HEK293 (cell line): ENCODE measurements at regions not wholly inside any gene's neighbourhood (a gene's known extent, or its start where the extent isn't known, plus 50 kb on each side); places are given as distances from the start of the nearest gene placed in this dataset.

ENCODE experiments used
- CTCF ChIA-PET: fragments of 350-600 bp; formaldehyde crosslinking; extraction: SDS; loops from one replicate; lab custom pipeline; 2021; ENCODE audit warnings: antibody characterized with exemption; lab: Yijun Ruan, JAX
- POLR2A ChIA-PET: fragments of 300-600 bp; formaldehyde crosslinking; extraction: SDS; loops from one replicate; lab custom pipeline; 2020; ENCODE audit warnings: antibody characterized with exemption, inconsistent platforms; lab: Yijun Ruan, JAX
- H3K27ac ChIP-seq: fragments of 200-500 bp; sonication (Bioruptor generic); 2 replicates; pipeline ENCODE4 v1.5.1; 2014; ENCODE audit warnings: low read depth, low read length, control low read depth, inconsistent platforms; ENCODE audit errors: extremely low read depth
- H3K36me3 ChIP-seq, 2 experiments: fragments of 200-500 bp in 1 of 2; sonication (Bioruptor generic) in 1 of 2; 1 replicate in 1 of 2; 2 replicates in 1 of 2; pipeline ENCODE4 v1.5.1; 2014 to 2017; ENCODE audit warnings: inconsistent platforms in 2 of 2, low read length in 2 of 2; ENCODE audit not compliant: control insufficient read depth in 2 of 2, insufficient read depth in 1 of 2
- H3K4me1 ChIP-seq: fragments of 200-500 bp; sonication (Bioruptor generic); 2 replicates; pipeline ENCODE4 v1.5.1; 2014; ENCODE audit warnings: mild to moderate bottlenecking, low read length, inconsistent platforms; ENCODE audit not compliant: control insufficient read depth, insufficient read depth
- H3K4me3 ChIP-seq: 2 replicates; pipeline ENCODE4 v1.5.1; 2011; ENCODE audit warnings: low read depth, mild to moderate bottlenecking, control low read depth, low read length, moderate library complexity
- H3K9me3 ChIP-seq: fragments of 200-500 bp; sonication (Bioruptor generic); 2 replicates; pipeline ENCODE4 v1.5.1; 2014; ENCODE audit warnings: low read depth, low read length, inconsistent platforms; ENCODE audit not compliant: control insufficient read depth, insufficient read depth
- BCL11B ChIP-seq: fragments of 450-650 bp; formaldehyde crosslinking; IDR thresholded peaks from 2 replicates; pipeline ENCODE4 v1.5.1; 2016; ENCODE audit warnings: low read depth, missing biosample characterization, missing genetic modification characterization
- HOXC10 ChIP-seq: sonication (generic); formaldehyde crosslinking; IDR thresholded peaks from 2 replicates; pipeline ENCODE4 v1.8.1; 2023; ENCODE audit warnings: mild to moderate bottlenecking, missing genetic modification reagents
- KLF8 ChIP-seq: fragments of 450-650 bp; formaldehyde crosslinking; IDR thresholded peaks from 2 replicates; pipeline ENCODE4 v1.5.1; 2016; ENCODE audit warnings: missing biosample characterization, missing genetic modification characterization
- MEIS1 ChIP-seq: sonication (generic); formaldehyde crosslinking; IDR thresholded peaks from 2 replicates; pipeline ENCODE4 v1.8.1; 2022; ENCODE audit warnings: missing genetic modification reagents, mild to moderate bottlenecking, borderline replicate concordance
- SALL2 ChIP-seq: fragments of 450-650 bp; formaldehyde crosslinking; IDR thresholded peaks from 2 replicates; pipeline ENCODE4 v1.5.0; 2017; ENCODE audit warnings: missing biosample characterization, mild to moderate bottlenecking, missing genetic modification characterization, borderline replicate concordance
- YY1 ChIP-seq: fragments of 450-650 bp; formaldehyde crosslinking; IDR thresholded peaks from 2 replicates; pipeline ENCODE4 v1.5.1; 2018; ENCODE audit warnings: missing biosample characterization, missing genetic modification characterization
- YY2 ChIP-seq: fragments of 450-650 bp; formaldehyde crosslinking; IDR thresholded peaks from 2 replicates; pipeline ENCODE4 v1.5.1; 2016; ENCODE audit warnings: missing biosample characterization, missing genetic modification characterization
- ZBTB21 ChIP-seq: fragments of 450-650 bp; formaldehyde crosslinking; IDR thresholded peaks from 2 replicates; pipeline ENCODE4 v1.5.1; 2017; ENCODE audit warnings: missing biosample characterization, missing genetic modification characterization
- ZFP37 ChIP-seq: fragments of 450-650 bp; formaldehyde crosslinking; IDR thresholded peaks from 2 replicates; pipeline ENCODE4 v1.5.1; 2016; ENCODE audit warnings: missing biosample characterization, missing genetic modification characterization
- ZNF10 ChIP-seq: fragments of 450-650 bp; formaldehyde crosslinking; IDR thresholded peaks from 2 replicates; pipeline ENCODE4 v1.5.1; 2017; ENCODE audit warnings: missing biosample characterization, missing genetic modification characterization
- ZNF112 ChIP-seq: fragments of 450-650 bp; formaldehyde crosslinking; IDR thresholded peaks from 2 replicates; pipeline ENCODE4 v1.5.0; 2017; ENCODE audit warnings: missing biosample characterization, missing genetic modification characterization
- ZNF155 ChIP-seq: fragments of 450-650 bp; formaldehyde crosslinking; IDR thresholded peaks from 2 replicates; pipeline ENCODE4 v1.5.1; 2016; ENCODE audit warnings: missing biosample characterization, missing genetic modification characterization
- ZNF24 ChIP-seq: fragments of 450-650 bp; formaldehyde crosslinking; IDR thresholded peaks from 2 replicates; pipeline ENCODE4 v1.5.1; 2016; ENCODE audit warnings: missing biosample characterization, missing genetic modification characterization
- ZNF324 ChIP-seq: fragments of 450-650 bp; formaldehyde crosslinking; IDR thresholded peaks from 2 replicates; pipeline ENCODE4 v1.5.1; 2016; ENCODE audit warnings: missing biosample characterization, missing genetic modification characterization
- ZNF423 ChIP-seq: fragments of 450-650 bp; formaldehyde crosslinking; IDR thresholded peaks from 2 replicates; pipeline ENCODE4 v1.5.1; 2016; ENCODE audit warnings: missing biosample characterization, missing genetic modification characterization
- ZNF433 ChIP-seq: fragments of 450-650 bp; formaldehyde crosslinking; IDR thresholded peaks from 2 replicates; pipeline ENCODE4 v1.5.1; 2016; ENCODE audit warnings: missing biosample characterization, missing genetic modification characterization, low read depth
- ZNF549 ChIP-seq: fragments of 450-650 bp; IDR thresholded peaks from 2 replicates; pipeline ENCODE4 v1.5.1; 2018; ENCODE audit warnings: missing biosample characterization, missing genetic modification characterization, mild to moderate bottlenecking, inconsistent platforms, moderate library complexity
- ZNF596 ChIP-seq: fragments of 450-650 bp; IDR thresholded peaks from 2 replicates; pipeline ENCODE4 v1.5.0; 2018; ENCODE audit warnings: missing biosample characterization, mild to moderate bottlenecking, missing genetic modification characterization, moderate library complexity
- ZNF654 ChIP-seq: fragments of 450-650 bp; formaldehyde crosslinking; IDR thresholded peaks from 2 replicates; pipeline ENCODE4 v1.5.1; 2016; ENCODE audit warnings: low read depth, missing biosample characterization, missing genetic modification characterization
- ZNF747 ChIP-seq: fragments of 450-650 bp; formaldehyde crosslinking; IDR thresholded peaks from 2 replicates; pipeline ENCODE4 v1.5.1; 2016; ENCODE audit warnings: missing biosample characterization, missing genetic modification characterization
- ZNF76 ChIP-seq: fragments of 450-650 bp; formaldehyde crosslinking; IDR thresholded peaks from 2 replicates; pipeline ENCODE4; 2016; ENCODE audit warnings: low read depth, missing biosample characterization, missing genetic modification characterization, borderline replicate concordance
- ZSCAN30 ChIP-seq: fragments of 450-650 bp; IDR thresholded peaks from 2 replicates; pipeline ENCODE4 v1.5.1; 2018; ENCODE audit warnings: missing biosample characterization, mild to moderate bottlenecking, missing genetic modification characterization, moderate library complexity
- ZXDB ChIP-seq: fragments of 450-650 bp; formaldehyde crosslinking; IDR thresholded peaks from 2 replicates; pipeline ENCODE4 v1.5.1; 2016; ENCODE audit warnings: missing biosample characterization, missing genetic modification characterization
- TF ChIP-seq, protein P1 (sequence below): fragments of 450-650 bp; formaldehyde crosslinking; IDR thresholded peaks from 2 replicates; pipeline ENCODE4 v1.5.1; 2017; ENCODE audit warnings: missing biosample characterization, missing genetic modification characterization
- TF ChIP-seq, protein P2 (sequence below): fragments of 450-650 bp; formaldehyde crosslinking; IDR thresholded peaks from 2 replicates; pipeline ENCODE4 v1.5.1; 2016; ENCODE audit warnings: missing biosample characterization, missing genetic modification characterization, borderline replicate concordance
- TF ChIP-seq, protein P3 (sequence below): fragments of 450-650 bp; formaldehyde crosslinking; IDR thresholded peaks from 2 replicates; pipeline ENCODE4 v1.5.1; 2016; ENCODE audit warnings: missing biosample characterization, missing genetic modification characterization

DNA sequence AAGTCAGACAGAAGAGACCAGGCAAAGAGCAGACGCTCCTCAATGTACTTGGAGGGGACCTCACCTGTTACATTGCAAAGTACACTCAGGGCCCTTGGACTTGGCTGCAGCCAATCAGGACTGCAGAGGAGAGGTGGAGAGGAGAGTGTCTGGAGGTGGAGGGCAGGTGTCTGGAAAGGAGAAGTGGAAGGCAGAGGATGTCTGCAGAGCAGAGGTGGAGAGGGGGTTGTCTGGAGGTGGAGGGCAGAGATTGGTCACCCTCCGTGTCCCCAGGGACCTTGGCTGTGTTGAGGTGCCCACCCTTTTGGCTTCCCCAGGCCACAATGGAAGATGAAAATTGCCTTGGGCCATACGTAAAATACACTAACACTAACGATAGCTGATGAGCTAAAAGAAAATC lies 241.3 kb upstream of the IRX2 start:
- TF ChIP-seq KLF8 (tag by site-specific recombination), result no peak
- TF ChIP-seq, protein P1, sequence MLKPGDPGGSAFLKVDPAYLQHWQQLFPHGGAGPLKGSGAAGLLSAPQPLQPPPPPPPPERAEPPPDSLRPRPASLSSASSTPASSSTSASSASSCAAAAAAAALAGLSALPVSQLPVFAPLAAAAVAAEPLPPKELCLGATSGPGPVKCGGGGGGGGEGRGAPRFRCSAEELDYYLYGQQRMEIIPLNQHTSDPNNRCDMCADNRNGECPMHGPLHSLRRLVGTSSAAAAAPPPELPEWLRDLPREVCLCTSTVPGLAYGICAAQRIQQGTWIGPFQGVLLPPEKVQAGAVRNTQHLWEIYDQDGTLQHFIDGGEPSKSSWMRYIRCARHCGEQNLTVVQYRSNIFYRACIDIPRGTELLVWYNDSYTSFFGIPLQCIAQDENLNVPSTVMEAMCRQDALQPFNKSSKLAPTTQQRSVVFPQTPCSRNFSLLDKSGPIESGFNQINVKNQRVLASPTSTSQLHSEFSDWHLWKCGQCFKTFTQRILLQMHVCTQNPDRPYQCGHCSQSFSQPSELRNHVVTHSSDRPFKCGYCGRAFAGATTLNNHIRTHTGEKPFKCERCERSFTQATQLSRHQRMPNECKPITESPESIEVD (tag by site-specific recombination), result no peak
- TF ChIP-seq YY1 (tag by site-specific recombination), result no peak
- no peak for TF ChIP-seq YY2 (tag by site-specific recombination)
- no peak for TF ChIP-seq ZBTB21
- no peak for TF ChIP-seq ZSCAN30 (tag by site-specific recombination)
- TF ChIP-seq ZFP37, result no peak
- TF ChIP-seq ZNF433 (tag by site-specific recombination), result no peak
- TF ChIP-seq ZNF324 (tag by site-specific recombination), result no peak
- TF ChIP-seq ZNF155 (tag by site-specific recombination), result no peak
- no peak for TF ChIP-seq ZNF112 (tag by site-specific recombination)
- TF ChIP-seq, protein P2, sequence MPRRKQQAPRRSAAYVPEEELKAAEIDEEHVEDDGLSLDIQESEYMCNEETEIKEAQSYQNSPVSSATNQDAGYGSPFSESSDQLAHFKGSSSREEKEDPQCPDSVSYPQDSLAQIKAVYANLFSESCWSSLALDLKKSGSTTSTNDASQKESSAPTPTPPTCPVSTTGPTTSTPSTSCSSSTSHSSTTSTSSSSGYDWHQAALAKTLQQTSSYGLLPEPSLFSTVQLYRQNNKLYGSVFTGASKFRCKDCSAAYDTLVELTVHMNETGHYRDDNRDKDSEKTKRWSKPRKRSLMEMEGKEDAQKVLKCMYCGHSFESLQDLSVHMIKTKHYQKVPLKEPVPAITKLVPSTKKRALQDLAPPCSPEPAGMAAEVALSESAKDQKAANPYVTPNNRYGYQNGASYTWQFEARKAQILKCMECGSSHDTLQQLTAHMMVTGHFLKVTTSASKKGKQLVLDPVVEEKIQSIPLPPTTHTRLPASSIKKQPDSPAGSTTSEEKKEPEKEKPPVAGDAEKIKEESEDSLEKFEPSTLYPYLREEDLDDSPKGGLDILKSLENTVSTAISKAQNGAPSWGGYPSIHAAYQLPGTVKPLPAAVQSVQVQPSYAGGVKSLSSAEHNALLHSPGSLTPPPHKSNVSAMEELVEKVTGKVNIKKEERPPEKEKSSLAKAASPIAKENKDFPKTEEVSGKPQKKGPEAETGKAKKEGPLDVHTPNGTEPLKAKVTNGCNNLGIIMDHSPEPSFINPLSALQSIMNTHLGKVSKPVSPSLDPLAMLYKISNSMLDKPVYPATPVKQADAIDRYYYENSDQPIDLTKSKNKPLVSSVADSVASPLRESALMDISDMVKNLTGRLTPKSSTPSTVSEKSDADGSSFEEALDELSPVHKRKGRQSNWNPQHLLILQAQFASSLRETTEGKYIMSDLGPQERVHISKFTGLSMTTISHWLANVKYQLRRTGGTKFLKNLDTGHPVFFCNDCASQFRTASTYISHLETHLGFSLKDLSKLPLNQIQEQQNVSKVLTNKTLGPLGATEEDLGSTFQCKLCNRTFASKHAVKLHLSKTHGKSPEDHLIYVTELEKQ (tag by site-specific recombination), result no peak
- TF ChIP-seq ZNF654 (tag by site-specific recombination), result no peak
- TF ChIP-seq SALL2 (tag by site-specific recombination), result no peak
- no peak for TF ChIP-seq ZXDB (tag by site-specific recombination)
- TF ChIP-seq ZNF10, result no peak
- no peak for TF ChIP-seq ZNF747 (tag by site-specific recombination)
- TF ChIP-seq, all 188 proteins: peak for 0
- ChIA-PET CTCF (no interaction called here), POLR2A (no interaction called here)
- Histone ChIP-seq H3K27ac (no peak overlapping the region), H3K9me3 (no peaks in the 10 kb centered on the region), H3K4me1 (no peaks in the 10 kb centered on the region), H3K4me3 (no peak overlapping the region), H3K36me3 (no peaks in the 10 kb centered on the region)

DNA sequence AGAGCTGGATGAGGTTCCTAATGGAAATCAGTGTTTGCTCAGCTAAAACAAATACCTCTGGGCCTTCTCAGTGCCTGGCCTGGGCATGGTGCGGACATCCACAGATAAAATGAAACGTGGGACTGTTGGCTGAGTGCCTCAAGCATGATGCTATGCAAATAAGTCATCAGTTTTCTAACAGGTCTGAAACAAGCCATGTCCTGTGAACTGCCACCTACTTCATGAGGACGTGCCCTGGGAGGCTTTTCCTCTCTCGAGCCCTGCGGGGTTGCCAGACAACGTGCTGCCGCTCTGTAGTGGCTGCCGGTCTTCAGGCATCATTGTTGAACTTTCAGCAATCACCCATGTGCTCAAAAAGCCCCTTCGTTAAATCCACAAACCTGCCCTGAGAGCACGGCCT lies 240.4 kb upstream of the IRX2 start:
- POLR2A ChIA-PET, result no interaction called here
- Histone ChIP-seq H3K27ac (no peak overlapping the region), H3K36me3 (no peaks in the 10 kb centered on the region), H3K4me3 (no peak overlapping the region), H3K4me1 (no peaks in the 10 kb centered on the region), H3K9me3 (no peaks in the 10 kb centered on the region)
- CTCF ChIA-PET, result no interaction called here
- TF ChIP-seq ZNF76 (no peak), ZNF596 (tag by site-specific recombination) (no peak), ZNF423 (no peak), ZFP37 (no peak), HOXC10 (no peak), BCL11B (tag by site-specific recombination) (no peak), ZNF24 (no peak), MEIS1 (CRISPR knock-in tag) (no peak), ZNF549 (tag by site-specific recombination) (no peak), ZNF155 (tag by site-specific recombination) (no peak)
- TF ChIP-seq, protein P3, sequence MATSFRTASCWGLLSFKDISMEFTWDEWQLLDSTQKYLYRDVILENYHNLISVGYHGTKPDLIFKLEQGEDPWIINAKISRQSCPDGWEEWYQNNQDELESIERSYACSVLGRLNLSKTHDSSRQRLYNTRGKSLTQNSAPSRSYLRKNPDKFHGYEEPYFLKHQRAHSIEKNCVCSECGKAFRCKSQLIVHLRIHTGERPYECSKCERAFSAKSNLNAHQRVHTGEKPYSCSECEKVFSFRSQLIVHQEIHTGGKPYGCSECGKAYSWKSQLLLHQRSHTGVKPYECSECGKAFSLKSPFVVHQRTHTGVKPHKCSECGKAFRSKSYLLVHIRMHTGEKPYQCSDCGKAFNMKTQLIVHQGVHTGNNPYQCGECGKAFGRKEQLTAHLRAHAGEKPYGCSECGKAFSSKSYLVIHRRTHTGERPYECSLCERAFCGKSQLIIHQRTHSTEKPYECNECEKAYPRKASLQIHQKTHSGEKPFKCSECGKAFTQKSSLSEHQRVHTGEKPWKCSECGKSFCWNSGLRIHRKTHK (tag by site-specific recombination), result no peak
